Activated B cell treated with CpG ODN at 0.5 μM for 24 hours (primary cell): ENCODE measurements at regions not wholly inside any gene's neighbourhood (a gene's known extent, or its start where the extent isn't known, plus 50 kb on each side); places are given as distances from the start of the nearest gene placed in this dataset.
"Not testable (repeated sequence)": the region's sequence is repeated elsewhere in the genome, so short reads cannot be mapped to it uniquely, and the experiment has no call there.

Source experiments
- ATAC-seq: fragments of 200-7000 bp; cut with Tn5 transposase; one replicate; pipeline ENCODE4 v1.10.0; 2021; ENCODE audit warnings: low read depth, mild to moderate bottlenecking, moderate library complexity
- CTCF ChIA-PET: fragments of 350-600 bp; sonication (Branson Sonifier 250); formaldehyde crosslinking; loops from one replicate; lab custom pipeline; 2021; ENCODE audit warnings: antibody characterized with exemption; lab: Charles Lee
- POLR2A ChIA-PET: fragments of 350-600 bp; sonication (Branson Sonifier 250); formaldehyde crosslinking; loops from one replicate; lab custom pipeline; 2021; ENCODE audit warnings: antibody characterized with exemption; lab: Charles Lee
- DNase-seq: peaks from one replicate; pipeline ENCODE4 v3.0.0; 2022
- H3K27ac Mint-ChIP-seq: one replicate; pipeline ENCODE4 v1.8.0; 2020; ENCODE audit warnings: mixed read lengths
- H3K27me3 Mint-ChIP-seq: one replicate; pipeline ENCODE4 v1.8.0; 2021; ENCODE audit warnings: mixed read lengths
- H3K36me3 Mint-ChIP-seq: one replicate; pipeline ENCODE4 v1.8.0; 2021; ENCODE audit warnings: low read depth, mixed read lengths
- H3K4me1 Mint-ChIP-seq: one replicate; pipeline ENCODE4 v1.8.0; 2021; ENCODE audit warnings: mixed read lengths
- H3K4me3 Mint-ChIP-seq: one replicate; pipeline ENCODE4 v1.8.0; 2020; ENCODE audit warnings: mild to moderate bottlenecking, mixed read lengths
- H3K9me3 Mint-ChIP-seq: one replicate; pipeline ENCODE4 v1.8.0; 2020; ENCODE audit warnings: mixed read lengths
- intact Hi-C: fragments of 100-400 bp; cut with micrococcal nuclease; formaldehyde crosslinking; loops from one replicate; pipeline ENCODE4 v1.15.1; 2024
- TF ChIP-seq, protein P1 (sequence below): fragments of 200-600 bp; IDR thresholded peaks from one replicate; pipeline ENCODE4 v1.8.0; 2022; ENCODE audit warnings: antibody characterized with exemption, mild to moderate bottlenecking

DNA sequence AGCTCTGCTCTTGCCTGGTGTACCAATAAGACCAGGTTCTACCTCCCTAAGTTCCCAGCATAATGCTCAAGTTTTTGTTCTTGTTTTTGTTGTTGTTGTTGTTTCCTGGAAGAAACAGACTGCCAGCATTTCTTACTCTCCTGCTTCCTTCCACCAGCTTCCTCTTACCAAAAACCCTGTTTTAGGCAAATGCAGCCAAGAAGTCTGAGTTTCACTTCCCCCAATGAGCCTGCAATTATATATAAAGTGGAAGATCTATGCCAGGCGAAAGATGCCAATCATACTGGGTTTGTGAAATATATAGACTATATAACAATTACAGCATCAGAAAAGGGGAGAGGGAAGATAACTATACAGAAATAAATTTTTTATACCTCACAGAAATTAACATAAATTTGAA, 931.5 kb upstream of the FAT3 start:
- intact Hi-C loops, result no loop called here
- POLR2A ChIA-PET, result no interaction called here
- Mint-ChIP-seq H3K4me3 (no peak overlapping the region), H3K36me3 (no peaks in the 10 kb centered on the region), H3K4me1 (no peaks in the 10 kb centered on the region), H3K27ac (no peak overlapping the region), H3K9me3 (peaks cover 2% of the 10 kb centered on the region), H3K27me3 (no peaks in the 10 kb centered on the region)
- DNase-seq (no peak), ATAC-seq (no peak)
- TF ChIP-seq, protein P1, sequence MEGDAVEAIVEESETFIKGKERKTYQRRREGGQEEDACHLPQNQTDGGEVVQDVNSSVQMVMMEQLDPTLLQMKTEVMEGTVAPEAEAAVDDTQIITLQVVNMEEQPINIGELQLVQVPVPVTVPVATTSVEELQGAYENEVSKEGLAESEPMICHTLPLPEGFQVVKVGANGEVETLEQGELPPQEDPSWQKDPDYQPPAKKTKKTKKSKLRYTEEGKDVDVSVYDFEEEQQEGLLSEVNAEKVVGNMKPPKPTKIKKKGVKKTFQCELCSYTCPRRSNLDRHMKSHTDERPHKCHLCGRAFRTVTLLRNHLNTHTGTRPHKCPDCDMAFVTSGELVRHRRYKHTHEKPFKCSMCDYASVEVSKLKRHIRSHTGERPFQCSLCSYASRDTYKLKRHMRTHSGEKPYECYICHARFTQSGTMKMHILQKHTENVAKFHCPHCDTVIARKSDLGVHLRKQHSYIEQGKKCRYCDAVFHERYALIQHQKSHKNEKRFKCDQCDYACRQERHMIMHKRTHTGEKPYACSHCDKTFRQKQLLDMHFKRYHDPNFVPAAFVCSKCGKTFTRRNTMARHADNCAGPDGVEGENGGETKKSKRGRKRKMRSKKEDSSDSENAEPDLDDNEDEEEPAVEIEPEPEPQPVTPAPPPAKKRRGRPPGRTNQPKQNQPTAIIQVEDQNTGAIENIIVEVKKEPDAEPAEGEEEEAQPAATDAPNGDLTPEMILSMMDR, result no peak
- CTCF ChIA-PET, result no interaction called here

DNA sequence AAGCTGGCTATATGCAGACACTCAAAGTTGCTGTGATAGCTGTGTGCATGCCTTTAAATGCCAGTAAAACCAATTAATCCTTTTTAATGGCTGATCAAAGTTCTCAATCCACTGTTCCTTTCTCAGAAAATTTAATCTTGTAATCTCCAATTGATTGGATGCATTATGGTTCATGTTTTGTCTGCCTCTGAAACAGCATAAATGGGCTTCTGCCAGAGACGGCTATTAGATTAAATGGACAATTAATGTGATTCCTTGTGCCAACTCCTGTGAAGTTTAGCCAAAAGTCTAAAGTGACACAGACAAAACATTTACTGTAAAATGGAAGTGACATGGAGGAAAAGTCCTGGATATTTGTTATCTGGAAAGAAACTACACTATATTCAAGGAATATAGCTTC, 952.5 kb upstream of the FAT3 start:
- H3K27ac Mint-ChIP-seq, result no peak overlapping the region
- H3K9me3 Mint-ChIP-seq, result peaks cover 4% of the 10 kb centered on the region
- H3K36me3 Mint-ChIP-seq, result no peaks in the 10 kb centered on the region
- POLR2A ChIA-PET, result no interaction called here
- no peak overlapping the region for H3K4me3 Mint-ChIP-seq
- ATAC-seq, result no peak
- TF ChIP-seq, protein P1, result no peak
- no peaks in the 10 kb centered on the region for H3K4me1 Mint-ChIP-seq
- H3K27me3 Mint-ChIP-seq, result no peaks in the 10 kb centered on the region
- CTCF ChIA-PET, result no interaction called here
- intact Hi-C loops, result no loop called here
- no peak for DNase-seq

DNA sequence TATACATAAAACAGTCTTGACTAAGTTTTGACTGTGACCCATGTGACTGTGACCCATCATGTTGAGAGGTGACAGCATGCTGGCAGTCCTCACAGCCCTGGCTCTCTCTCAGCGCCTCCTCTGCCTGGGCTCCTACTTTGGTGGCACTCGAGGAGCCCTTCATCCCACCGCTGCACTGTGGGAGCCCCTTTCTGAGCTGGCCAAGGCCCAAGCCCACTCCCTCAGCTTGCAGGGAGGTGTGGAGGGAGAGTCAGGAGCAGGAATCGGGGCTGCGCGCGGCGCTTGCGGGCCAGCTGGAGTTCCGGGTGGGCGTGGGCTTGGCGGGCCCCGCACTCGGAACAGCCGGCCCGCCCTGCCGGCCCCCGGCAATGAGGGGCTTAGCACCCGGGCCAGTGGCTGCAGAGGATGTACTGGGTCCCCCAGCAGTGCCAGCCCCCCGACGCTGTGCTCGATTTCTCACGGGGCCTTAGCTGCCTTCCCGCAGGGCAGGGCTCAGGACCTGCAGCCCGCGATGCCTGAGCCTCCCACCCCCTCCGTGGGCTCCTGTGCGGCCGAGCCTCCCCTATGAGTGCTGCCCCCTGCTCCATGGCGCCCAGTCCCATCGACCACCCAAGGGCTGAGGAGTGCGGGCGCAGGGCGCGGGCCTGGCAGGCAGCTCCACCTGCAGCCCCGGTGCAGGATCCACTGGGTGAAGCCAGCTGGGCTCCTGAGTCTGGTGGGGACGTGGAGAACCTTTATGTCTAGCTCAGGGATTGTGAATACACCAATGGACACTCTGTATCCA, 955.9 kb upstream of the FAT3 start:
- DNase-seq, intact Hi-C loops, H3K27me3 Mint-ChIP-seq, H3K4me3 Mint-ChIP-seq, H3K36me3 Mint-ChIP-seq, H3K4me1 Mint-ChIP-seq, H3K9me3 Mint-ChIP-seq, POLR2A ChIA-PET, CTCF ChIA-PET, H3K27ac Mint-ChIP-seq, ATAC-seq: not testable (repeated sequence)

DNA sequence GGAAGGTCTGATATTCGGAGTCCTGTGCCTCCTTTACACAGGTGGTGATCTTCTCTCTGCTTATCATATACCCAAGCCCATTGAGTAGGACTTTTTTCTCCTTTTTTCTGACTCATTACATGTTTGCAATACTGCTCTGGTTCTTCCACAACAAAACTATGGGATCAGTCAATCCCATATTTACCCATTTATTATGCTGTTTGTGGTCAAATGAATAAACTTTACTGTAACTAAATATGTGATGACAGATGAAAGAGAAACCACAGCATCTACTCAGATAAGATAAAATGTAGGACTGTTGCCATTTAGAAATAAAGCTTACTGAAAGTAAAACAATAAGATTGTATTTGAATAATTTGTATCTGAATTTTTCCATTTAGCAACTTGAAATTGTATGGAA, 958.7 kb upstream of the FAT3 start:
- TF ChIP-seq, protein P1, result no peak
- intact Hi-C loops, result no loop called here
- ATAC-seq (no peak), DNase-seq (no peak)
- ChIA-PET CTCF (no interaction called here), POLR2A (no interaction called here)
- Mint-ChIP-seq H3K27ac (no peak overlapping the region), H3K27me3 (no peaks in the 10 kb centered on the region), H3K4me1 (no peaks in the 10 kb centered on the region), H3K36me3 (no peaks in the 10 kb centered on the region), H3K9me3 (peaks cover 2% of the 10 kb centered on the region), H3K4me3 (no peak overlapping the region)

DNA sequence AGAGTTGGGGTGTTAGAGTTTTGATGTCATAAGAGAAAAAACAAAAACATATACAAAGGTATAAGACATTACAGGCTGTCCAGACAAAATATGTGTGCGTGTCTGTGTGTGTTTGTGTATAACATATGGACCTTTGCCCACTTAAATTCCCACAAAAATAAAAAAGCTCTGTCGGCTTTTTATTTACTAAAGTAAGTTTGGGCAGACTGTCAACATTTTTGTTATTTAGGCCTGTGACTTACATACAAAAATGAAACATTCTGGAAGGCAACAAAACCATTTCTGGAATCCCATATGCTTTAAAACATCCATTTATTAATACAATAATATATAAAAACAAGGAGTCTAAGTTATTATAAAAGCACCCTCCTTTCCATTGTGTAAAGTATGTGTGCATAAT, 960.1 kb upstream of the FAT3 start:
- TF ChIP-seq, protein P1, result no peak
- intact Hi-C loops, result no loop called here
- POLR2A ChIA-PET, result no interaction called here
- peaks cover 2% of the 10 kb centered on the region for H3K9me3 Mint-ChIP-seq
- ATAC-seq, result no peak
- H3K4me3 Mint-ChIP-seq, result no peak overlapping the region
- CTCF ChIA-PET, result no interaction called here
- no peaks in the 10 kb centered on the region for H3K4me1 Mint-ChIP-seq
- no peak overlapping the region for H3K27ac Mint-ChIP-seq
- no peaks in the 10 kb centered on the region for H3K36me3 Mint-ChIP-seq
- DNase-seq, result no peak
- no peaks in the 10 kb centered on the region for H3K27me3 Mint-ChIP-seq
